ENCODE measurements at regions not wholly inside any gene's neighbourhood (a gene's known extent, or its start where the extent isn't known, plus 50 kb on each side); places are given as distances from the start of the nearest gene placed in this dataset.

DNA sequence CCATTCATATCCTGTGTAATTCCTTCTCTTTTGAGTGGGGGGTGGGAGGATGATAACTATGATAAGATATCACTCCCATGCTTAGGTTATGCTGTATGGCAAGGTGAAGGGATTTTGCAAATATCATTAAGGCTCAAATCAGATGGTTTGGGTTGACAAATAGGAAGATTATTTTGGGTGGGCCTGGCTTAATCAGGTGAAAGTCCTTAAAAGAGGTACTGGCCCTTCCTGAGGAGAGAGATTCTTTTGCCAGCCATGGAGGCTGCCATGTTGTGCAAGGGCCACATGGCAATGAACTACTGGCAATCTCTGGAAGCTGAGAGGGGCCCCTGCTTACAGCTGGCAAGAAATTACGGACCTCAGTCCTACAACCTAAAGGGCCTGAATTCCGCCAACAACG lies 174.6 kb upstream of the FOXD3 start:
- TF ChIP-seq ZC3H10 (CRISPR knock-in tag; IDR thresholded peaks at IDR 0.05) = no peak
- no peak for TF ChIP-seq ZFP30 (CRISPR knock-in tag; IDR thresholded peaks at IDR 0.05)
- TF ChIP-seq, protein P1, sequence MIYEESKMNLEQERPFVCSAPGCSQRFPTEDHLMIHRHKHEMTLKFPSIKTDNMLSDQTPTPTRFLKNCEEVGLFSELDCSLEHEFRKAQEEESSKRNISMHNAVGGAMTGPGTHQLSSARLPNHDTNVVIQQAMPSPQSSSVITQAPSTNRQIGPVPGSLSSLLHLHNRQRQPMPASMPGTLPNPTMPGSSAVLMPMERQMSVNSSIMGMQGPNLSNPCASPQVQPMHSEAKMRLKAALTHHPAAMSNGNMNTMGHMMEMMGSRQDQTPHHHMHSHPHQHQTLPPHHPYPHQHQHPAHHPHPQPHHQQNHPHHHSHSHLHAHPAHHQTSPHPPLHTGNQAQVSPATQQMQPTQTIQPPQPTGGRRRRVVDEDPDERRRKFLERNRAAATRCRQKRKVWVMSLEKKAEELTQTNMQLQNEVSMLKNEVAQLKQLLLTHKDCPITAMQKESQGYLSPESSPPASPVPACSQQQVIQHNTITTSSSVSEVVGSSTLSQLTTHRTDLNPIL (CRISPR knock-in tag; IDR thresholded peaks at IDR 0.05; ENCODE audit: low read depth) = no peak
- TF ChIP-seq ARNTL (CRISPR knock-in tag; IDR thresholded peaks at IDR 0.05; ENCODE audit: borderline replicate concordance, low read depth) = no peak
- TF ChIP-seq ZNF565 (CRISPR knock-in tag; conservative IDR thresholded peaks at IDR 0.05; ENCODE audit: low read depth) = no peak
- no peak for TF ChIP-seq RARB (CRISPR knock-in tag; IDR thresholded peaks at IDR 0.05)
- TF ChIP-seq, protein P2, sequence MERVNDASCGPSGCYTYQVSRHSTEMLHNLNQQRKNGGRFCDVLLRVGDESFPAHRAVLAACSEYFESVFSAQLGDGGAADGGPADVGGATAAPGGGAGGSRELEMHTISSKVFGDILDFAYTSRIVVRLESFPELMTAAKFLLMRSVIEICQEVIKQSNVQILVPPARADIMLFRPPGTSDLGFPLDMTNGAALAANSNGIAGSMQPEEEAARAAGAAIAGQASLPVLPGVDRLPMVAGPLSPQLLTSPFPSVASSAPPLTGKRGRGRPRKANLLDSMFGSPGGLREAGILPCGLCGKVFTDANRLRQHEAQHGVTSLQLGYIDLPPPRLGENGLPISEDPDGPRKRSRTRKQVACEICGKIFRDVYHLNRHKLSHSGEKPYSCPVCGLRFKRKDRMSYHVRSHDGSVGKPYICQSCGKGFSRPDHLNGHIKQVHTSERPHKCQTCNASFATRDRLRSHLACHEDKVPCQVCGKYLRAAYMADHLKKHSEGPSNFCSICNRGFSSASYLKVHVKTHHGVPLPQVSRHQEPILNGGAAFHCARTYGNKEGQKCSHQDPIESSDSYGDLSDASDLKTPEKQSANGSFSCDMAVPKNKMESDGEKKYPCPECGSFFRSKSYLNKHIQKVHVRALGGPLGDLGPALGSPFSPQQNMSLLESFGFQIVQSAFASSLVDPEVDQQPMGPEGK (CRISPR knock-in tag; IDR thresholded peaks at IDR 0.05; ENCODE audit: borderline replicate concordance) = no peak
- no peak for TF ChIP-seq GLIS3 (CRISPR knock-in tag; IDR thresholded peaks at IDR 0.05)
- TF ChIP-seq, protein P3, sequence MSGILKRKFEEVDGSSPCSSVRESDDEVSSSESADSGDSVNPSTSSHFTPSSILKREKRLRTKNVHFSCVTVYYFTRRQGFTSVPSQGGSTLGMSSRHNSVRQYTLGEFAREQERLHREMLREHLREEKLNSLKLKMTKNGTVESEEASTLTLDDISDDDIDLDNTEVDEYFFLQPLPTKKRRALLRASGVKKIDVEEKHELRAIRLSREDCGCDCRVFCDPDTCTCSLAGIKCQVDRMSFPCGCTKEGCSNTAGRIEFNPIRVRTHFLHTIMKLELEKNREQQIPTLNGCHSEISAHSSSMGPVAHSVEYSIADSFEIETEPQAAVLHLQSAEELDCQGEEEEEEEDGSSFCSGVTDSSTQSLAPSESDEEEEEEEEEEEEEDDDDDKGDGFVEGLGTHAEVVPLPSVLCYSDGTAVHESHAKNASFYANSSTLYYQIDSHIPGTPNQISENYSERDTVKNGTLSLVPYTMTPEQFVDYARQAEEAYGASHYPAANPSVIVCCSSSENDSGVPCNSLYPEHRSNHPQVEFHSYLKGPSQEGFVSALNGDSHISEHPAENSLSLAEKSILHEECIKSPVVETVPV (CRISPR knock-in tag; IDR thresholded peaks at IDR 0.05) = no peak
- no peak for TF ChIP-seq TCF4 (CRISPR knock-in tag; IDR thresholded peaks at IDR 0.05; ENCODE audit: borderline replicate concordance)
